Lung (tissue), 11 donors: ENCODE measurements at regions not wholly inside any gene's neighbourhood (a gene's known extent, or its start where the extent isn't known, plus 50 kb on each side); places are given as distances from the start of the nearest gene placed in this dataset.

ENCODE experiments used
- ATAC-seq: fragments of 200-7000 bp; cut with Tn5 transposase; one replicate; pipeline ENCODE4 v1.9.1; 2020; ENCODE audit warnings: moderate number of reproducible peaks; ENCODE audit not compliant: insufficient read depth, low FRiP score
- DNase-seq, 3 donors: peaks; one replicate each; pipeline ENCODE4 v3.0.0-alpha.2; 2013 to 2017
- H3K27ac ChIP-seq, 2 donors: one replicate each; pipeline ENCODE4 v1.5.1; 2013; ENCODE audit warnings: mild to moderate bottlenecking in 2 of 2, moderate library complexity in 2 of 2, control low read depth in 1 of 2, inconsistent platforms in 1 of 2, low read depth in 1 of 2, low read length in 1 of 2
- H3K27me3 ChIP-seq, 3 donors: one replicate each; pipeline ENCODE4 v1.5.1; 2013; ENCODE audit warnings: low read length in 2 of 3; ENCODE audit not compliant: control insufficient read depth in 3 of 3, insufficient read depth in 3 of 3
- H3K36me3 ChIP-seq, 4 donors: one replicate each; pipeline ENCODE4 v1.5.1; 2013; ENCODE audit warnings: low read length in 4 of 4, mild to moderate bottlenecking in 1 of 4, moderate library complexity in 1 of 4; ENCODE audit not compliant: control insufficient read depth in 4 of 4, insufficient read depth in 4 of 4
- H3K4me1 ChIP-seq, 5 donors: one replicate each; pipeline ENCODE4 v1.5.1; 2013; ENCODE audit warnings: low read length in 5 of 5, mild to moderate bottlenecking in 2 of 5, moderate library complexity in 1 of 5; ENCODE audit not compliant: control insufficient read depth in 5 of 5, insufficient read depth in 5 of 5
- H3K4me3 ChIP-seq: one replicate; pipeline ENCODE4 v1.5.1; 2013; ENCODE audit warnings: mild to moderate bottlenecking, control low read depth, moderate library complexity
- H3K9ac ChIP-seq, 2 donors: one replicate each; pipeline ENCODE4 v1.5.1; 2013; ENCODE audit warnings: low read length in 2 of 2, control low read depth in 1 of 2; ENCODE audit not compliant: insufficient read depth in 1 of 2
- H3K9me3 ChIP-seq, 4 donors: one replicate each; pipeline ENCODE4 v1.5.1; 2013; ENCODE audit warnings: low read length in 3 of 4, mild to moderate bottlenecking in 1 of 4, moderate library complexity in 1 of 4; ENCODE audit not compliant: control insufficient read depth in 4 of 4, insufficient read depth in 3 of 4
- WGBS, 2 donors: extraction: QIAGEN DNeasy Blood & Tissue Kit; methylation state at CpG; one replicate each; pipeline ENCODE4 v1.1.7; 2013; 5-methylcytosine and 5-hydroxymethylcytosine counted together
- TF ChIP-seq, protein P1 (sequence below): IDR thresholded peaks from 2 replicates; pipeline ENCODE4 v1.5.1; 2012; ENCODE audit warnings: mild to moderate bottlenecking; ENCODE audit errors: control extremely low read depth, extremely low read depth
- donor health status: control.
- donor health status: control.
- donor health status: Bipolar disorder and iron deficiency.
- donor health status: healthy.
- donor health status: DM: yes; HTN: yes; CAD: no.

DNA sequence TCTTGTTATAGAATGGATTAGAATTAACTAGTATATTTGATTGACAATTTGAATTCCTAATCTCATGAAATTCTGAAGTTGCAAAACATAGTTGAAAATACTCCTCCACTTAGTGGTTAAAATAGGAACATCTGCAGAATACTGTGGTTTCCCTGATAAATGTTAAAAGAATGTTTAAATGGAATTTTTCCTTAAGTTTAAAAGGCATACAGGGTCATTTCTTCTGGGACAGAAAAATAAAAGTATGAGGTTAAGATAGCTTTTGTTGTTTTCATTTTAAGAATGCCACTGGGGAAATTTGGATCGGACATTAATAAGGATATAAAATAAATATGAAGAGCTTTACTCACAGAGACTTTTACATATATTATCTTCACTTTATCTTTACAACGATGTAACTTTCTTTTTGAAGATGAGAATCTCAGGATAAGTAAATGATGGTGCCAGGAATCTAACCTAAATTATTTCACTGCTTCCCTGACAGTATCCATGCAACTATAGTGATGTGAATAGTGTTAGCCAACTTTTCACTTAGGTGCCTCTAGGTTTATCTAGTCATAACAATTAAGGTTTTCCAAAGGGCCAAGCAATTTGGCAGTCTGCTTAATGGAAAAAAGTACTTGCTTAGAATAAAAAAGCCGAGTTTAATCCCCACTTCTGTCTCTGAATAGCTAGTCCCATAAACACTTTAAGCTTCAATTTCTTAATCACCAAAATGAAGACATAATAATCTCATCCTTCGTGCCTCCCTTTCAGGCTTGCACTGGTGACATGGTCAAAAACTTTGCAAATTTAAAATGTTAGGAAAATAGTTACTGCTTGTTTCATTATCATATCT is 151.8 kb upstream of the STK17B start:
- no peak for DNase-seq
- Histone ChIP-seq H3K27me3 (no peaks in the 10 kb centered on the region), H3K27ac (no peak overlapping the region), H3K4me1 (peaks cover 0 to 6% (median 0%) of the 10 kb centered on the region in 5 donors), H3K36me3 (peaks cover 0 to 9% (median 2%) of the 10 kb centered on the region in 4 donors), H3K9me3 (no peaks in the 10 kb centered on the region), H3K4me3 (no peak overlapping the region), H3K9ac (no peak overlapping the region)
- ATAC-seq: no peak
- TF ChIP-seq, protein P1, sequence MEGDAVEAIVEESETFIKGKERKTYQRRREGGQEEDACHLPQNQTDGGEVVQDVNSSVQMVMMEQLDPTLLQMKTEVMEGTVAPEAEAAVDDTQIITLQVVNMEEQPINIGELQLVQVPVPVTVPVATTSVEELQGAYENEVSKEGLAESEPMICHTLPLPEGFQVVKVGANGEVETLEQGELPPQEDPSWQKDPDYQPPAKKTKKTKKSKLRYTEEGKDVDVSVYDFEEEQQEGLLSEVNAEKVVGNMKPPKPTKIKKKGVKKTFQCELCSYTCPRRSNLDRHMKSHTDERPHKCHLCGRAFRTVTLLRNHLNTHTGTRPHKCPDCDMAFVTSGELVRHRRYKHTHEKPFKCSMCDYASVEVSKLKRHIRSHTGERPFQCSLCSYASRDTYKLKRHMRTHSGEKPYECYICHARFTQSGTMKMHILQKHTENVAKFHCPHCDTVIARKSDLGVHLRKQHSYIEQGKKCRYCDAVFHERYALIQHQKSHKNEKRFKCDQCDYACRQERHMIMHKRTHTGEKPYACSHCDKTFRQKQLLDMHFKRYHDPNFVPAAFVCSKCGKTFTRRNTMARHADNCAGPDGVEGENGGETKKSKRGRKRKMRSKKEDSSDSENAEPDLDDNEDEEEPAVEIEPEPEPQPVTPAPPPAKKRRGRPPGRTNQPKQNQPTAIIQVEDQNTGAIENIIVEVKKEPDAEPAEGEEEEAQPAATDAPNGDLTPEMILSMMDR: no peak
- 79 to 90% methylated on average over 4 of the region's 4 CpGs for WGBS, 2 donors

GRCh38 chr2:196324211-196324610 is 152.8 kb upstream of the STK17B start:
- Histone ChIP-seq H3K9me3 (no peaks in the 10 kb centered on the region), H3K9ac (no peak overlapping the region), H3K4me3 (no peak overlapping the region), H3K4me1 (peaks cover 0 to 8% (median 0%) of the 10 kb centered on the region in 5 donors), H3K36me3 (peaks cover 0 to 4% (median under 1%) of the 10 kb centered on the region in 4 donors), H3K27me3 (no peaks in the 10 kb centered on the region), H3K27ac (no peak overlapping the region)
- ATAC-seq (no peak), DNase-seq (no peak)
- TF ChIP-seq, protein P1: no peak
- 87 to 92% methylated on average over 2 of the region's 2 CpGs for WGBS, 2 donors

- Histone ChIP-seq H3K4me1 (peaks cover 0 to 18% (median 0%) of the 10 kb centered on the region in 5 donors), H3K36me3 (no peaks in the 10 kb centered on the region), H3K4me3 (no peak overlapping the region), H3K27ac (no peak overlapping the region), H3K9me3 (no peaks in the 10 kb centered on the region), H3K27me3 (no peaks in the 10 kb centered on the region), H3K9ac (no peak overlapping the region)
- ATAC-seq (no peak), DNase-seq (no peak)
- TF ChIP-seq, protein P1: no peak
- WGBS, 2 donors: 56 to 70% methylated on average over 3 of the region's 3 CpGs
These were observed 156.8 kb upstream of the STK17B start for GRCh38 chr2:196328088-196328680.
